ENCODE measurements at regions not wholly inside any gene's neighbourhood (a gene's known extent, or its start where the extent isn't known, plus 50 kb on each side); places are given as distances from the start of the nearest gene placed in this dataset.

DNA sequence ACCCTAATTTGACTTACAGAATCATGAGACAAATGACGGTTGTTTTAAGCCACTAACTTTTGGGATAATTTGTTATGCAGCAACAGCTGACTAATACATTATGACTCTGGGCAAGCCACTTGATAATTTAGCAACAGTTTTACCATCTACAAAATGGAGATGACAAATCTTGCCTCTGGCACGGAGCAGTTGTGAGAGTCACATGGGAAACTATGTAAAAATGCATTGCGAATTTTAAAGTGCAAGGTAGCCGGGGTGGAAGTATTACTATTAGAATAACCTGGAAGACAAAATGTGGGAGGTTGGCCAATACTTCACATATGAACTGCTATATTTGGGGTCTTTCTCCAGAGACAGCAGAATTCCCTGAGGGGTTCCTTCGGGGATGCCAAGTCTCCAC is 328.7 kb downstream of the CTTN start:
- no peak overlapping the region for H3K27ac ChIP-seq (ENCODE audit: low read depth, low read length)
- no peak overlapping the region for H3K4me3 ChIP-seq (replicated peaks in 1 of 2; ENCODE audit: low read depth in 1 of 2, low read length in 2 of 2)
- DNase-seq (ENCODE audit: low read depth, low spot score): no peak
- ATAC-seq: no peak
- H3K79me2 ChIP-seq (ENCODE audit: insufficient read depth, low read length): no peaks in the 10 kb centered on the region
- no peaks in the 10 kb centered on the region for H3K27me3 ChIP-seq (ENCODE audit: insufficient read depth, low read length)
- H3K9ac ChIP-seq (ENCODE audit: low read length): no peak overlapping the region
- H3K9me2 ChIP-seq (ENCODE audit: insufficient read depth): no peaks in the 10 kb centered on the region
- no peaks in the 10 kb centered on the region for H4K20me1 ChIP-seq (ENCODE audit: insufficient read depth)
- no peaks in the 10 kb centered on the region for H3K4me1 ChIP-seq (ENCODE audit: control insufficient read depth in 1 of 2, insufficient read depth in 2 of 2, low read length in 2 of 2)
- H2AFZ ChIP-seq (ENCODE audit: low read depth, low read length, poor library complexity, severe bottlenecking): no peak overlapping the region
- no peaks in the 10 kb centered on the region; a peak in 1 of 4 replicates for H3K9me3 ChIP-seq (ENCODE audit: control insufficient read depth in 1 of 2, insufficient read depth in 1 of 2, low read depth in 1 of 2, low read length in 2 of 2)
- no peak overlapping the region for H3K4me2 ChIP-seq (ENCODE audit: low read length)
- ChIA-PET POLR2A (no interaction called here), CTCF (no interaction called here), RAD21 (ENCODE audit: low non-redundant PET in 1 of 2, low total read pairs in 2 of 2, uncharacterized antibody in 2 of 2, unreplicated experiment in 2 of 2) (no interaction called here)
- H3K36me3 ChIP-seq (ENCODE audit: control insufficient read depth in 1 of 2, insufficient read depth in 2 of 2, low read length in 2 of 2): no peaks in the 10 kb centered on the region
- intact Hi-C loops (cut with micrococcal nuclease): no loop called here
- no TSS peak for BruUV-seq (replicated peaks)
- TF ChIP-seq, protein P1, sequence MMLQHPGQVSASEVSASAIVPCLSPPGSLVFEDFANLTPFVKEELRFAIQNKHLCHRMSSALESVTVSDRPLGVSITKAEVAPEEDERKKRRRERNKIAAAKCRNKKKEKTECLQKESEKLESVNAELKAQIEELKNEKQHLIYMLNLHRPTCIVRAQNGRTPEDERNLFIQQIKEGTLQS (IDR thresholded peaks at IDR 0.05): no peak
- no peak for TF ChIP-seq FOSL1 (IDR thresholded peaks at IDR 0.05; ENCODE audit: low read depth)
- no peak for TF ChIP-seq TCF7L2 (IDR thresholded peaks at IDR 0.05; ENCODE audit: borderline replicate concordance, extremely low read depth, insufficient read depth, insufficient read length)
- no peak for TF ChIP-seq CEBPB (IDR thresholded peaks at IDR 0.05; ENCODE audit: low read depth)
- no peak for TF ChIP-seq SRF (IDR thresholded peaks at IDR 0.05; ENCODE audit: low read depth)
- no peak for TF ChIP-seq ZFX (IDR thresholded peaks at IDR 0.05)
- TF ChIP-seq ELF1 (IDR thresholded peaks at IDR 0.05; ENCODE audit: borderline replicate concordance, low read depth): no peak
- TF ChIP-seq, protein P2, sequence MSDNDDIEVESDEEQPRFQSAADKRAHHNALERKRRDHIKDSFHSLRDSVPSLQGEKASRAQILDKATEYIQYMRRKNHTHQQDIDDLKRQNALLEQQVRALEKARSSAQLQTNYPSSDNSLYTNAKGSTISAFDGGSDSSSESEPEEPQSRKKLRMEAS (IDR thresholded peaks at IDR 0.05): no peak
- TF ChIP-seq, protein P3, sequence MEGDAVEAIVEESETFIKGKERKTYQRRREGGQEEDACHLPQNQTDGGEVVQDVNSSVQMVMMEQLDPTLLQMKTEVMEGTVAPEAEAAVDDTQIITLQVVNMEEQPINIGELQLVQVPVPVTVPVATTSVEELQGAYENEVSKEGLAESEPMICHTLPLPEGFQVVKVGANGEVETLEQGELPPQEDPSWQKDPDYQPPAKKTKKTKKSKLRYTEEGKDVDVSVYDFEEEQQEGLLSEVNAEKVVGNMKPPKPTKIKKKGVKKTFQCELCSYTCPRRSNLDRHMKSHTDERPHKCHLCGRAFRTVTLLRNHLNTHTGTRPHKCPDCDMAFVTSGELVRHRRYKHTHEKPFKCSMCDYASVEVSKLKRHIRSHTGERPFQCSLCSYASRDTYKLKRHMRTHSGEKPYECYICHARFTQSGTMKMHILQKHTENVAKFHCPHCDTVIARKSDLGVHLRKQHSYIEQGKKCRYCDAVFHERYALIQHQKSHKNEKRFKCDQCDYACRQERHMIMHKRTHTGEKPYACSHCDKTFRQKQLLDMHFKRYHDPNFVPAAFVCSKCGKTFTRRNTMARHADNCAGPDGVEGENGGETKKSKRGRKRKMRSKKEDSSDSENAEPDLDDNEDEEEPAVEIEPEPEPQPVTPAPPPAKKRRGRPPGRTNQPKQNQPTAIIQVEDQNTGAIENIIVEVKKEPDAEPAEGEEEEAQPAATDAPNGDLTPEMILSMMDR (IDR thresholded peaks at IDR 0.05 in 2 of 3, conservative IDR thresholded peaks at IDR 0.05 in 1 of 3; ENCODE audit: borderline replicate concordance in 1 of 3, insufficient read depth in 1 of 3, low read depth in 2 of 3, low read length in 2 of 3): no peak
- no peak for TF ChIP-seq RAD21 (IDR thresholded peaks at IDR 0.05; ENCODE audit: low read depth)
- TF ChIP-seq JUND (IDR thresholded peaks at IDR 0.05): no peak
- TF ChIP-seq EGR1 (IDR thresholded peaks at IDR 0.05; ENCODE audit: low read depth): no peak
- TF ChIP-seq POLR2AphosphoS5 (IDR thresholded peaks at IDR 0.05; ENCODE audit: low read depth, low read length): no peak
- no peak for TF ChIP-seq SP1 (IDR thresholded peaks at IDR 0.05; ENCODE audit: low read depth)
- TF ChIP-seq CBX3 (IDR thresholded peaks at IDR 0.05; ENCODE audit: low read depth): no peak
- TF ChIP-seq, protein P4, sequence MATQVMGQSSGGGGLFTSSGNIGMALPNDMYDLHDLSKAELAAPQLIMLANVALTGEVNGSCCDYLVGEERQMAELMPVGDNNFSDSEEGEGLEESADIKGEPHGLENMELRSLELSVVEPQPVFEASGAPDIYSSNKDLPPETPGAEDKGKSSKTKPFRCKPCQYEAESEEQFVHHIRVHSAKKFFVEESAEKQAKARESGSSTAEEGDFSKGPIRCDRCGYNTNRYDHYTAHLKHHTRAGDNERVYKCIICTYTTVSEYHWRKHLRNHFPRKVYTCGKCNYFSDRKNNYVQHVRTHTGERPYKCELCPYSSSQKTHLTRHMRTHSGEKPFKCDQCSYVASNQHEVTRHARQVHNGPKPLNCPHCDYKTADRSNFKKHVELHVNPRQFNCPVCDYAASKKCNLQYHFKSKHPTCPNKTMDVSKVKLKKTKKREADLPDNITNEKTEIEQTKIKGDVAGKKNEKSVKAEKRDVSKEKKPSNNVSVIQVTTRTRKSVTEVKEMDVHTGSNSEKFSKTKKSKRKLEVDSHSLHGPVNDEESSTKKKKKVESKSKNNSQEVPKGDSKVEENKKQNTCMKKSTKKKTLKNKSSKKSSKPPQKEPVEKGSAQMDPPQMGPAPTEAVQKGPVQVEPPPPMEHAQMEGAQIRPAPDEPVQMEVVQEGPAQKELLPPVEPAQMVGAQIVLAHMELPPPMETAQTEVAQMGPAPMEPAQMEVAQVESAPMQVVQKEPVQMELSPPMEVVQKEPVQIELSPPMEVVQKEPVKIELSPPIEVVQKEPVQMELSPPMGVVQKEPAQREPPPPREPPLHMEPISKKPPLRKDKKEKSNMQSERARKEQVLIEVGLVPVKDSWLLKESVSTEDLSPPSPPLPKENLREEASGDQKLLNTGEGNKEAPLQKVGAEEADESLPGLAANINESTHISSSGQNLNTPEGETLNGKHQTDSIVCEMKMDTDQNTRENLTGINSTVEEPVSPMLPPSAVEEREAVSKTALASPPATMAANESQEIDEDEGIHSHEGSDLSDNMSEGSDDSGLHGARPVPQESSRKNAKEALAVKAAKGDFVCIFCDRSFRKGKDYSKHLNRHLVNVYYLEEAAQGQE (IDR thresholded peaks at IDR 0.05; ENCODE audit: low read depth): no peak
- TF ChIP-seq POLR2A (IDR thresholded peaks at IDR 0.05; ENCODE audit: borderline replicate concordance, extremely low read depth, insufficient read depth, insufficient read length): no peak
